ENCODE measurements at regions not wholly inside any gene's neighbourhood (a gene's known extent, or its start where the extent isn't known, plus 50 kb on each side); places are given as distances from the start of the nearest gene placed in this dataset.
"Not testable (repeated sequence)": the region's sequence is repeated elsewhere in the genome, so short reads cannot be mapped to it uniquely, and the experiment has no call there.

GRCh38 chr2:138426116-138426515, 75.5 kb upstream of the SPOPL start:
- not testable (repeated sequence) for TF ChIP-seq CTCF, POLR2A, POLR2AphosphoS5 (IDR thresholded peaks at IDR 0.05)
